ENCODE measurements at regions not wholly inside any gene's neighbourhood (a gene's known extent, or its start where the extent isn't known, plus 50 kb on each side); places are given as distances from the start of the nearest gene placed in this dataset.

- H3K4me1 ChIP-seq (ENCODE audit: control insufficient read depth in 2 of 3, insufficient read depth in 2 of 3, low read depth in 1 of 3, low read length in 3 of 3): peaks cover 2 to 22% (median 8%) of the 10 kb centered on the region in 3 donors
- no peak for DNase-seq
- intact Hi-C loops (cut with DNase I): no loop called here
- H3K4me3 ChIP-seq (ENCODE audit: low read length in 3 of 3): no peak overlapping the region
- no peaks in the 10 kb centered on the region for H3K36me3 ChIP-seq (ENCODE audit: control insufficient read depth in 2 of 3, insufficient read depth in 3 of 3, low read length in 3 of 3)
- peak overlapping the region; percentile 47 to 66 for H3K27ac ChIP-seq (ENCODE audit: low read depth in 2 of 2, low read length in 2 of 2)
- H3K9me3 ChIP-seq (ENCODE audit: control insufficient read depth in 2 of 3, insufficient read depth in 1 of 3, low read length in 3 of 3): no peaks in the 10 kb centered on the region
- no peaks in the 10 kb centered on the region for H3K27me3 ChIP-seq (ENCODE audit: control insufficient read depth, insufficient read depth, low read length)
- no peak overlapping the region for H3K9ac ChIP-seq (ENCODE audit: low read length in 3 of 3)
- no peak for FAIRE-seq
- TF ChIP-seq CTCF (IDR thresholded peaks at IDR 0.05; ENCODE audit: borderline replicate concordance, extremely low read depth, insufficient read depth): no peak
Measured at GRCh38 chr12:93102312-93102711, 173.2 kb upstream of the EEA1 start.

GRCh38 chr12:93102744-93103143, 173.6 kb upstream of the EEA1 start:
- FAIRE-seq: no peak
- Histone ChIP-seq H3K9me3 (ENCODE audit: control insufficient read depth in 2 of 3, insufficient read depth in 1 of 3, low read length in 3 of 3) (no peaks in the 10 kb centered on the region), H3K9ac (ENCODE audit: low read length in 3 of 3) (no peak overlapping the region), H3K4me1 (ENCODE audit: control insufficient read depth in 2 of 3, insufficient read depth in 2 of 3, low read depth in 1 of 3, low read length in 3 of 3) (peaks cover 2 to 22% (median 8%) of the 10 kb centered on the region in 3 donors), H3K4me3 (ENCODE audit: low read length in 3 of 3) (no peak overlapping the region), H3K36me3 (ENCODE audit: control insufficient read depth in 2 of 3, insufficient read depth in 3 of 3, low read length in 3 of 3) (no peaks in the 10 kb centered on the region), H3K27ac (ENCODE audit: low read depth in 2 of 2, low read length in 2 of 2) (peak overlapping the region in 1 of 2 donors; percentile 66), H3K27me3 (ENCODE audit: control insufficient read depth, insufficient read depth, low read length) (no peaks in the 10 kb centered on the region)
- intact Hi-C loops (cut with DNase I): no loop called here
- DNase-seq: peak in 2 of 5 donors; percentile 60 to 73
- no peak for TF ChIP-seq CTCF (IDR thresholded peaks at IDR 0.05; ENCODE audit: borderline replicate concordance, extremely low read depth, insufficient read depth)

GRCh38 chr12:93103154-93103553, 174.1 kb upstream of the EEA1 start:
- Histone ChIP-seq H3K36me3 (ENCODE audit: control insufficient read depth in 2 of 3, insufficient read depth in 3 of 3, low read length in 3 of 3) (no peaks in the 10 kb centered on the region), H3K9ac (ENCODE audit: low read length in 3 of 3) (no peak overlapping the region), H3K9me3 (ENCODE audit: control insufficient read depth in 2 of 3, insufficient read depth in 1 of 3, low read length in 3 of 3) (no peaks in the 10 kb centered on the region), H3K4me1 (ENCODE audit: control insufficient read depth in 2 of 3, insufficient read depth in 2 of 3, low read depth in 1 of 3, low read length in 3 of 3) (peaks cover 2 to 22% (median 6%) of the 10 kb centered on the region in 3 donors), H3K27ac (ENCODE audit: low read depth in 2 of 2, low read length in 2 of 2) (peak overlapping the region; percentile 29 to 38), H3K4me3 (ENCODE audit: low read length in 3 of 3) (no peak overlapping the region), H3K27me3 (ENCODE audit: control insufficient read depth, insufficient read depth, low read length) (no peaks in the 10 kb centered on the region)
- FAIRE-seq (no peak), DNase-seq (no peak)
- TF ChIP-seq CTCF (IDR thresholded peaks at IDR 0.05; ENCODE audit: borderline replicate concordance, extremely low read depth, insufficient read depth): no peak
- intact Hi-C loops (cut with DNase I): no loop called here

- Histone ChIP-seq H3K27ac (ENCODE audit: low read depth in 2 of 2, low read length in 2 of 2) (no peak overlapping the region), H3K9ac (ENCODE audit: low read length in 3 of 3) (no peak overlapping the region), H3K4me1 (ENCODE audit: control insufficient read depth in 2 of 3, insufficient read depth in 2 of 3, low read depth in 1 of 3, low read length in 3 of 3) (peaks cover 2 to 22% (median 5%) of the 10 kb centered on the region in 3 donors), H3K27me3 (ENCODE audit: control insufficient read depth, insufficient read depth, low read length) (no peaks in the 10 kb centered on the region), H3K4me3 (ENCODE audit: low read length in 3 of 3) (no peak overlapping the region), H3K36me3 (ENCODE audit: control insufficient read depth in 2 of 3, insufficient read depth in 3 of 3, low read length in 3 of 3) (no peaks in the 10 kb centered on the region), H3K9me3 (ENCODE audit: control insufficient read depth in 2 of 3, insufficient read depth in 1 of 3, low read length in 3 of 3) (no peaks in the 10 kb centered on the region)
- intact Hi-C loops (cut with DNase I): no loop called here
- no peak for DNase-seq
- no peak for FAIRE-seq
- no peak for TF ChIP-seq CTCF (IDR thresholded peaks at IDR 0.05; ENCODE audit: borderline replicate concordance, extremely low read depth, insufficient read depth)
Measured at GRCh38 chr12:93104535-93104934, 175.4 kb upstream of the EEA1 start.

Data from kidney (tissue), 13 donors.